ENCODE measurements at regions not wholly inside any gene's neighbourhood (a gene's known extent, or its start where the extent isn't known, plus 50 kb on each side); places are given as distances from the start of the nearest gene placed in this dataset.

GRCh38 chrX:44693255-44693654 is 150.6 kb upstream of the DUSP21 start:
- TF ChIP-seq CTCF (conservative IDR thresholded peaks at IDR 0.05; ENCODE audit: low read length) (no peak), EZH2phosphoT487 (IDR thresholded peaks at IDR 0.05; ENCODE audit: borderline replicate concordance, low read depth, low read length) (no peak)
